Endodermal cell (in vitro differentiated cells): ENCODE measurements at regions not wholly inside any gene's neighbourhood (a gene's known extent, or its start where the extent isn't known, plus 50 kb on each side); places are given as distances from the start of the nearest gene placed in this dataset.
A peak's percentile ranks its signal among the peaks of the same experiment; 100 is the strongest.

Experiments
- DNase-seq: peaks from one replicate; pipeline ENCODE4 v3.0.0-alpha.2; 2017
- H3K27ac ChIP-seq: 2 replicates; pipeline ENCODE4 v1.5.1; 2013; ENCODE audit warnings: mild to moderate bottlenecking, low read depth, low read length, moderate library complexity
- H3K27me3 ChIP-seq: 2 replicates; pipeline ENCODE4 v1.6.1; 2013; ENCODE audit warnings: mild to moderate bottlenecking, low read length, moderate library complexity; ENCODE audit not compliant: insufficient read depth, control insufficient read depth, poor library complexity, severe bottlenecking
- H3K36me3 ChIP-seq: 2 replicates; pipeline ENCODE4 v1.7.0; 2013; ENCODE audit warnings: mild to moderate bottlenecking, low read length, moderate library complexity; ENCODE audit not compliant: control insufficient read depth, insufficient read depth
- H3K4me1 ChIP-seq: one replicate; pipeline ENCODE4 v1.7.0; 2013; ENCODE audit warnings: low read length; ENCODE audit not compliant: control insufficient read depth, insufficient read depth
- H3K4me3 ChIP-seq: 2 replicates; pipeline ENCODE4 v1.5.1; 2013; ENCODE audit warnings: mild to moderate bottlenecking, low read length, moderate library complexity
- H3K9ac ChIP-seq: 2 replicates; pipeline ENCODE4 v1.6.1; 2013; ENCODE audit warnings: mild to moderate bottlenecking, low read length, moderate library complexity; ENCODE audit not compliant: poor library complexity, severe bottlenecking; ENCODE audit errors: extremely low read depth
- H3K9me3 ChIP-seq: 2 replicates; pipeline ENCODE4 v1.6.1; 2013; ENCODE audit warnings: mild to moderate bottlenecking, low read length, moderate library complexity; ENCODE audit not compliant: control insufficient read depth
- H3K27ac Mint-ChIP-seq: 2 replicates; pipeline ENCODE4 v1.8.0; 2020; ENCODE audit warnings: mixed read lengths
- H3K27me3 Mint-ChIP-seq: 2 replicates; pipeline ENCODE4 v1.8.0; 2021; ENCODE audit warnings: mild to moderate bottlenecking, mixed read lengths; ENCODE audit not compliant: insufficient read depth
- H3K36me3 Mint-ChIP-seq: 2 replicates; pipeline ENCODE4 v1.8.0; 2020; ENCODE audit warnings: low read depth, mixed read lengths
- H3K4me1 Mint-ChIP-seq: 2 replicates; pipeline ENCODE4 v1.8.0; 2020; ENCODE audit warnings: mixed read lengths
- H3K4me3 Mint-ChIP-seq: 2 replicates; pipeline ENCODE4 v1.8.0; 2020; ENCODE audit warnings: mild to moderate bottlenecking, moderate library complexity, mixed read lengths
- H3K9me3 Mint-ChIP-seq: 2 replicates; pipeline ENCODE4 v1.8.0; 2020; ENCODE audit warnings: mild to moderate bottlenecking, mixed read lengths
- CTCF ChIP-seq: fragments of 200-600 bp; sonication (generic); conservative IDR thresholded peaks from 2 replicates; pipeline ENCODE4 v1.5.0; 2021; ENCODE audit warnings: antibody characterized with exemption, mild to moderate bottlenecking
- WGBS, 2 experiments: methylation state at CpG; one replicate each; pipeline versions ENCODE4 v1.1.5 to v1.1.7; 2013; ENCODE audit warnings: missing lambda C conversion rate in 2 of 2, mixed read lengths in 1 of 2; ENCODE audit not compliant: insufficient coverage in 1 of 2, insufficient read length in 1 of 2; 5-methylcytosine and 5-hydroxymethylcytosine counted together

GRCh38 chr1:4603295-4604110 lies 50.9 kb upstream of the AJAP1 start:
- Histone ChIP-seq H3K9me3 (no peaks in the 10 kb centered on the region), H3K27me3 (no peaks in the 10 kb centered on the region), H3K9ac (no peak overlapping the region), H3K36me3 (no peaks in the 10 kb centered on the region), H3K27ac (no peak overlapping the region), H3K4me1 (peaks cover 4% of the 10 kb centered on the region), H3K4me3 (no peak overlapping the region)
- Mint-ChIP-seq H3K4me3 (no peak overlapping the region), H3K4me1 (peaks cover 11% of the 10 kb centered on the region), H3K9me3 (no peaks in the 10 kb centered on the region), H3K36me3 (no peaks in the 10 kb centered on the region), H3K27me3 (peaks cover 18% of the 10 kb centered on the region), H3K27ac (no peak overlapping the region)
- no peak for TF ChIP-seq CTCF
- DNase-seq: peak; percentile 38
- 89% methylated on average over 13 to 16 of the region's 16 CpGs for WGBS, 2 experiments
